Hematopoietic multipotent progenitor cell treated with erythropoietin and hydrocortisone succinate and interleukin-3 and kit ligand, for 8 days (in vitro differentiated cells): ENCODE measurements at regions not wholly inside any gene's neighbourhood (a gene's known extent, or its start where the extent isn't known, plus 50 kb on each side); places are given as distances from the start of the nearest gene placed in this dataset.
"Not testable (repeated sequence)": the region's sequence is repeated elsewhere in the genome, so short reads cannot be mapped to it uniquely, and the experiment has no call there.

ENCODE experiments used
- DNase-seq: peaks from one replicate; pipeline ENCODE4 v3.0.0-alpha.2; 2015

DNA sequence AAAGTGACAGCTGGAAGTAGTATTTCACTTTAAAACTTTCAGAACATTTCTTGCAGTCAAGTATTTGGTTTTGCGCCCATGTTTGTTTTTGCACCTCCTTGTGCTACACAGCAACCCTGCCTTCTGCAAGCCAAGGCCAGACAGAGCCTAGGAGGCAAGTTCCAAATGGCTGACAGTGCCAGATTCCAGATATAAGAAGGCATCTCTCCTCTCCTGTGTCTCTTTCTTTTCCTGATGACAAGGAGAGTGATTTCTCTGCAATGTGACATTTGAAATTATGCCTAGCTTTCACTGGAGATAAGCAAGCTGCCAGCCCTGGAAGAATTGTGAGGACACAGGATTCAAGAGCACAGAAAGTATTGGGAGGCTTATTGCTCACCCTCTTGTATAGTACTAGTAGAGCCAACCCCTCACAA, 149.1 kb upstream of the TENT5A start:
- DNase-seq, result no peak

DNA sequence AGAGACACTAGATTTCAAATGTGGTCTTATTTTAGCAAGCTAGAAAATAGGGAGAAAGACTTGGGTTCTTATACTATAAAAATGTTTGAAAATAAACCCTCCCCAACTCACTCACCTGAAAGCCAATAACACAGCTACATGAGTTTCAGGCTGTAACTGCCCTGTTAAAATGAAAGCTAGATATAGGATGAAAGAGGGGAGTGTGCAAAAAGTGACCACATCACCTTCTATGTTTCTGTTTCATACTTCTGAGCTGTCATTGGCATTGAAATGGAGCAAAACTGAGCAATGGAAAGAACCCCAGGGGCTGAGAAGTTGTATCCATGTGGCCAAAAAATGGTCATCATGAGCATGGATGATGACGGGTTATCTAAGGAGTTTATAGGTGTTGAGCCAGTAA, 148.1 kb upstream of the TENT5A start:
- DNase-seq, result no peak

DNA sequence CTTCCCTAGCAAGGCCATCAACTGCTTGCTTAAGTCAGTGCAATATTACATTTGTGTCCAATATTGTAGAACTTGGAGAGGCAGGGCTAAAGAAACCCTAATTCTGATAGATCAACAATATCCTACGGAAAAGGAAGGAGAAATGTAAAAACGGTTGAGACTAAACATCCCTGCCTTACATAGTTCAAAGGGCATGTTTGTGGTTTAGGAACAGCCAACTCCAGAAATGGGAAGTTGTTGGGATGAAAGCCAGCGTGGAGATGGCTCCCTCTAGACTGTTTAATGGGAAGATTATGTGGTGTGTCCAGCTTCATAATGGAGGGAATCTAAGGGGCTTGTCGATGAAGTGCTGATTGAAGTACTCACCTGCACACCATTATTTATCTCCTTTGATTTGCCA, 145.3 kb upstream of the TENT5A start:
- no peak for DNase-seq

DNA sequence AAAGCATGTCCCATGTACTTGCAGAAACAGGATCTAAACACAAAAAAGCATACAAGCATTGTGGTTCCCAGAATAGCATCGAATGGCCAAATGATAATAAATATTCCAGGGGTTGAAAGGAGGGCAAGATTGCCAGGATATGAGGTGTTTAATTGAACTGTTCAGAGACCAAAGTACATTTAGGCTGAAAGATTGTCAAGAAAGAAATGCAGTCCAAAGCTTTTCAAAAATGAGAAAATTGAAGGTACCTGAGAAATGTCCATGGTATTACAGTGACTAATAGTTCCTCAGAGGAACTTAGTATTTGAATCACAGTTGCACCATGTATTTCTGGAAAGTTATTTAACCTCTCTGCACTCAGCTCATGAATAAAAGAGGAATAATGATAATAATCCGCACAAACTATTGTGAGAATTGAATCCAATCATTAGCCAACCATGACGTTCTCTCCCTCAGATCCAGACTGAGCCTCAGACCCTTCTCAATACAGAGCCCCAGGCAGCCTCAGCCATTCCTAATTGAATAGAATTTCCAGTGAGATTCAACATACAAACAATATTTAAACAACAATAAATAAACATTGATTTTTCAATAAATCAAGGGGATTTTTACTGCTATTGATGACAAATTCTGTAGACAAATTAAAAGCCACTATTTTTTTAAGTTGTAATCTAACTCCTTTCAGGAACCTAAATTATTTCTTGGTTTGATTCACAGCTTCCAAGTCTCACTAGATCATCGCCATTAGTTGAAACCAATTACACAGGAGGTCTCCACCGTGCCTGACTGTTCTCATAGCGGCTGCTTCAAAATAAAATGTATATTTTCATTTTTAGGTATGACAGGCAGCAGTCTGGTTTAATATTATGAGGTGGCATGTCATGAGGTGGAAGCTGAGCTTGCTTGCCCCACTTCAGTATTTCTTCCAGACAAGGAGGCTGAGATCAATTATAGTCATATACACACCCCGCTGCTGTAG, 144.3 kb upstream of the TENT5A start:
- no peak for DNase-seq

DNA sequence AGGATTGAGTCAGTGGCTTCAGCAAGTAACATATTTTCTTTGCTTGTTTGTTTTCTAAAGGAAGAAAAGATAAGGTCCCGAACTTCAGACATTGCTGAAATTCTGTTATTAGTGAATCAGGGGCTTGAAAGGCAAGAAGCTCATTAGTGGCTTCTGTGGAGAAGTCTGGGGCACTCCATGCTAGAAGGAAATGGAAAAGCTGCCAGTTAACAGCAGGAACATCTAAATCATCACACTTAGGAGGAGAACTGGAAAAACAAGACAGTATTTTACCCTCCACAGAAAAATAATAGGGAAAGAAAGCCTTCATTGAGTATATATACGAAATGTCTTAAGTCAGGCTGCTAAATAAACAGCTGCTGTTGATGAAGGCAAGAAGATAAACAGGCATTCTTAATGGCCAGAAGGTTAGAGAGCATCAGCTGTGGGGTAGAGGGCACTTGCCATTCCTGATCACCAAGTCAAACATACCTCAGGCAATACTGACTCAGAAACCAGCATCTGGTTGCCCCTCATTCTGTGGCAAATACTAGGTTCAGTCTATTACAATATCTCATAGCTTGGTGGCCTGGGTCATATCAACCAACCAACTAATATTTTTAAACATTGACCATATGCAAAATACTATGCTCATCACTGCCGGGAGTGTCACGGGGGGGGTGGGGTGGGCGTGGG, 143.2 kb upstream of the TENT5A start:
- DNase-seq, result no peak

DNA sequence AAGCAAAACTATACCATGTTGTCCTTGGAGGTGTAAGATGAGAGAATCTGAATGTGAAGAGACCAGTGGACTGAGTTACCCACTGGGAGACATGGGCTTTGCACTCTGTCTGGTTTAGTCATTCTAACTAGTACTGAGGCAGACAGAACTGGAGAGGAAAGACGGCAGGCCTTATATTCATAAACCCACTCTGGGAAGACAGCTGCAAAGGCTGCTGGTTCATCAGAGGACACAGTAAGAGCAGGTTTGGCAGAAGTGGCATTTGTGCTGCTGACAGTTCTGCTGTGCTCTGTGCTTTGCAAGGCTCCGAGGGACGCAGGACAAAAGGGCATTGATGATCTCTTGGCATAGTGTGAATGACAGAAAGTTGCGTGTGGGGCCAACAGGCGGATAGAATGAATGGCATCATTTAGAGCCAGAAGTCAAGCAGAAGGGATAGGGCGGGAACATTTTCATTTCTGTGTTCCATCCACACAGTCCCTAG, 142.3 kb upstream of the TENT5A start:
- no peak for DNase-seq

DNA sequence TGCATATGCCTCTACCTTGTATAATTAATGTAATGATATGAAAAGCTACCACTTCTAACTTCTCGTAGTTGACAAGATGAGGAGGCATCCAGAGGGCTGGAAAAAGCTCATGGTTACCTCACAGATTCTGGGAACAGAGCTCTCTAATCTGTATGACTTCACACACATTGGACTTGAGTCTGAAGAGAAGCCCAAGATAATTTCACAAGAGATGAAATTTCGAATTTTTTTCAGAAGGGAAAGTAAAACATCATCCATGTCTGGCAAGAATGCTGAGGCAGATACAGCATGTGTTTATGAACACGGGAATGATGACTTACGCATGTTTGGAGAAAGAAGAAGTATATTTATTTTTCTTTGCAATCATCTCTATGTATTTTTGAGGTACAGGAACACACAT, 141.8 kb upstream of the TENT5A start:
- DNase-seq, result no peak

DNA sequence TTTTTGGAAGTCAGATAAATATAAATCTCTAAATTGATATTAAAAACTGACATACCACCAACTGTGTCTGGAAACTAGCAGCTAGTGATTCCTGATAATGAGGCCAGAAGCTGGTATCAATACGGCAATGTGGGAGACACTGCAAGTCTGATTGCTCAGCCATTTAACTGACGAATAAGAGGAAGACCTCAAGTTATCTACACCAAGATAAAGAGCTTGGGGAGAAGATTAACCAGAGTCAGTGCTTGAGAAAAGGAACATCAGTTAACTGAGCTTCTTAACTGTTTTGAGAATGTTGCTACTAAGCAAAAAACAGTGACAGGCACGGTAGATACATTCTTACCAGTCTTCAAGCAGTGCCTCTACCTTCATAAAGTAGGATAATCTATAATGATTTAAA, 140.4 kb upstream of the TENT5A start:
- DNase-seq, result peak; percentile 54

DNA sequence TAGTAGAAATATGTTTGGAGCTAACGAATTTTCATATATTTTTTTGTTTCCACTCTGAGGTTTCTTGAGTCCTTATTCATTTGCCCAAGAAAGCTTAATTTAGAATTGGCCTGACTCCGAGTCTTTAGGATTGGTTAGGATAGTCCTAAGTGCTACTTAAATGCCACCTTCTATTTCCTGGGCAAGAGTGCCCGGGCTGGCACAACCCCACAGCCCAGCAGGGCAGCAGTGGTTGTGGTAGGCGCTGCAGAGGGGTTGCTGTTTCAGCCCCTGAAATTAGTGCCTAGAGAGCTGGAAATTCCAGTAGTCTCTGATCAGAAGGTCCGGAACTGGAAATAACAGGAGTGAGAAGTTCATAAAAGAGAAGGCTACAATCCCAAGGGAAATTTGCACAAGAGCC, 139.4 kb upstream of the TENT5A start:
- DNase-seq, result no peak

DNA sequence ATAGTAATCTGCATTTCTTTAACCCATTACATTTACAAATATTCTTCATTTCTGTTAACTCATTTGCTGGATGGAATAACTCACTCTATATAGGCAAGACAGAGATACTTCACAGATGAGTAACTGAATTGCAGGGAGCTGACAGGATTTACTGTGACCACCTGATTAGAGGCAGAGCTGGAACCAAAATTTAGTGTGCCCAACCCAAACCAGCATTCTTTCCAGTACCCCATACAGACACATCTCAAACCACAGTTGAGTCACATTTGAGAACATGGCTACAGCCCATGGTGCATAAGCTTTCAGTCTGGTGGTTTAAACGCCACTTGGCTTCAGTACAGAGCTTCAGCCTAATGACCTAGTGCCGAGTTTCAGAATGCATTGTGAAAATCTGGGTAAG, 138.4 kb upstream of the TENT5A start:
- no peak for DNase-seq

DNA sequence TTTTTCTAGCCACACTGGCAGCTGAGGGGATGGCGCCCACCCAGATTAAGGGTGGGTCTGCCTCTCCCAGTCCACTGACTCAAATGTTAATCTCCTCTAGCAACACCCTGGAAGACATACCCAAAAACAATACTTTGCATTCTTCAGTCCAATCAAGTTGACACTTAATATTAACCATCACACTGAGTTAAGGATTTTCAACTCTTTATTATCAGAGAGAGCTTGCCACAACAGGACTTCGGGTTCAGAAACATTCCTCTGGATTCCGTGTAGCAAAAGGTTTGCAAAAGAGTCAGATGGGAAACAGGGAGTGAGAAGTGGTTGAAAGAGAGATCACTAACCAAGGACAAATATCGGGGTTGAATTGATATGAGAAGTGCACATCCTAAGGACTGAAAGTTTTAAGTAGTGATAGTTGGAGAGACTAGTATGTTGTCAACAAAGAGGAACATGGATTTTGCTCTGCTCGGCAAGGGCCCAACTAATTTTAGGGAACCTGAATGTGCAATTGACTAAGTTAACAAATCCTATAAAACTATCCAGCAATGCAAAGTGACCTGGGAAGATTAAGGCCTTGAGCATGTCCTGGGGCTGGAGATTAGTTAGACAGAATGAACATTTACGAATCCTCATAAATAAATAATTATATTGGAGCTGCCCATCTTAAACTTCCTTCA, 137.0 kb upstream of the TENT5A start:
- DNase-seq, result no peak

DNA sequence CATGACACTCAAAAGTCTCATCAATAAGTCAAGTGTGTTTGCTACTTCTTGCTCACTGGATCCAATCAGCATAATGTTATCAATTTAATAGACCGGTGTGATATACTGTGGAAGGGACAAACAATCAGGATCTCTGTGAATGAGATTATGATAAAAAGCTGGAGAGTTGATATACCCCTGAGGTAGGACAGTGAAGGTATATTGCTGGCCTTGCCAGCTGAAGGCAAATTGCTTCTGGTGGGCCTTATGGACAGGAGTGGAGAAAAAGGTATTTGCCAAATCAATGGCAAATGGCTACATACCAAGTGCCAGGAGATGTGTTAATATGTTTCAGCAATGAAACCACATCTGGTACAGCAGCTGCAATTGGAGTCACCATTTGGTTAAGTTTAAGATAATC, 134.4 kb upstream of the TENT5A start:
- DNase-seq, result not testable (repeated sequence)

DNA sequence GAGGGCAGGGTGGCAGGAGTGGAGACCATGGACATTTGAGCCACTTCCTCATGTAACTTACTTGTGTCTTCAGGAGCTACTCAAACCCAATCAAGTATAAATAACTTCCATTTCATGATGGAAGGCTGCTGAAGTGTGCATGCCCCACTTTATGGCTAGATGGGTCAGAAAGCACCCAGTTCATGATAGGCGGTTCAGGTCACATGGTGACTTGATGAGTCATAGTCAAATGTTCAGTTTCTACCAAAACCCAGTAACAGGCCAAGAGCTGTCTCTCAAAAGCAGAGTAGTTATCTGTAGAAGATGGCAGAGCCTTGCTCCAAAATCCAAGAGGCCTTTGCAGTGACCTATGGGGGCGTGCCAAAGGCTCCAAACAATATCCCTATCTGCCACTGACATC, 133.7 kb upstream of the TENT5A start:
- no peak for DNase-seq

DNA sequence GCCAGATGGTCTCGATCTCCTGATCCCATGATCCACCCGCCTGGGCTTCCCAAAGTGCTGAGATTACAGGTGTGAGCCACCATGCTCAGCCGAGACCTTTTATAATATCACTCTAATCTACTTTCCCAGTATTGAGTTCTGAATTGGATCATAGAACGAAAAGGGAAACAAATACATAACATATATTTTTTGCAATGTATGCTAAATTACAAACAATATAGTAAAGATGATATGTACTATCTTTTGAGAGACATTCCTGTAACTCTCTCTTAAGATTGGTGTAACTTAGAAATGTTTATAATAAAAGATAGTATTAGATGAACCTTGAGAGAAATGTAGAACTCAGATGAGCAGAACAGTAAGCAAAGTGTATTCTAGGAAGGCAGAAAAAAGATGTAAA, 129.2 kb upstream of the TENT5A start:
- no peak for DNase-seq

DNA sequence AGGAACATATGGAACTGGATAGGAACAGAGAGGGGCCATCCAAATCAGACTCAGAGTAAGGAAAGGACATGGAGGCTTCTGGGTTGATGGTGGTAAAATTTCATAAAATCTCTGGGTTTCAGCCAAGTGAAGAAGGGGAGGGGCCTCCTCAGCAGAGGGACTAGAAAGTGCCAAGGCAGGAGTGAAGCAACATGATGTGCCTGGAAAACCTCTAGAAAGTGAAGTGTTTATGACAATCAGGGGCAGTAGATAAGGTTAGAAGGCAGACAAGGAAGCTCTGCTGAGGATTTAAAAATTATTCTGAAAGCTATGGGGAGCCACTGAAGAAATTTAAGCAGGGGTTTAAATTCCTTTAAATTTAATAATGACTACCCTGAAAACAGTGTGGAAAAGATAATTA, 126.0 kb upstream of the TENT5A start:
- no peak for DNase-seq

DNA sequence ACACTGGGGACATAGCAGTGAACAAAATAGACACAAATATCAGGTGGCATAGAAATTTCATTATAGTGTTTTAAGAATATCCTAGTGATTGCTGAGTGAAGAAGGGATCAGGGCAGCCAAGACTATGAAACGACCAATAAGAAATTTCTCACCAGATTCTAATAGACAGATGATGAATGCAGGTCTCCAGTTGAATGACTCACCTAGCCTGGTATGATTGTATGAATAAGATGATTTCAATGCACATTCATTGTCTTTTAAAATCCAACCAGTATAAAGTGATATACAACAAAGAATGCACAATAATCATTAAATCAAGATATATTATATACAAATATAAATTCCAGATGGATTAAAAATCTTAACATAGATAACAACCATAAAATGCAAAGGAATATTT, 124.5 kb upstream of the TENT5A start:
- DNase-seq, result no peak

DNA sequence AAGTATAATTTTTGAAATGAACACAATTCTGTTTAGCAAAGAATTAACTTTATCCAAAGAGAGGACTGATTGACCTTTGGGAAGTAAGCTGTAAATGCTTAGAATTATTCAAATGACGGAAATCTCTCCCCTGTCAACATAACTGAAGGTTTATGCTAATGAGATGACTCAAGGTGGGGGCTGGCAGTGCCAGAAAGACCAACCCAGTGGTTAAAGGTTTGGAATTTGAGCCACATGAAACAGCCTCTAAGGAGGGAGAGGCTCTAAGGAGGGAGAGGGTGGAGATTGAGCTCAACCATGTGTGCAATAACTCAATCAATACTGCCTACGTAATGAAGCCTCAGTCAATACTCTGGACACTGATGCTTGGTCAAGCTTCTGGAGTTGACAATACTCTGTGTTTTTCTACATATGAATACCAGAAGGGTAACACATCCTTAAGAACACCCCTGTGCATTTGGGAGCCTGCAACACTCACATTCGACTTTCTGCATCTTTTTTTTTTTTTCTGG, 123.4 kb upstream of the TENT5A start:
- no peak for DNase-seq

DNA sequence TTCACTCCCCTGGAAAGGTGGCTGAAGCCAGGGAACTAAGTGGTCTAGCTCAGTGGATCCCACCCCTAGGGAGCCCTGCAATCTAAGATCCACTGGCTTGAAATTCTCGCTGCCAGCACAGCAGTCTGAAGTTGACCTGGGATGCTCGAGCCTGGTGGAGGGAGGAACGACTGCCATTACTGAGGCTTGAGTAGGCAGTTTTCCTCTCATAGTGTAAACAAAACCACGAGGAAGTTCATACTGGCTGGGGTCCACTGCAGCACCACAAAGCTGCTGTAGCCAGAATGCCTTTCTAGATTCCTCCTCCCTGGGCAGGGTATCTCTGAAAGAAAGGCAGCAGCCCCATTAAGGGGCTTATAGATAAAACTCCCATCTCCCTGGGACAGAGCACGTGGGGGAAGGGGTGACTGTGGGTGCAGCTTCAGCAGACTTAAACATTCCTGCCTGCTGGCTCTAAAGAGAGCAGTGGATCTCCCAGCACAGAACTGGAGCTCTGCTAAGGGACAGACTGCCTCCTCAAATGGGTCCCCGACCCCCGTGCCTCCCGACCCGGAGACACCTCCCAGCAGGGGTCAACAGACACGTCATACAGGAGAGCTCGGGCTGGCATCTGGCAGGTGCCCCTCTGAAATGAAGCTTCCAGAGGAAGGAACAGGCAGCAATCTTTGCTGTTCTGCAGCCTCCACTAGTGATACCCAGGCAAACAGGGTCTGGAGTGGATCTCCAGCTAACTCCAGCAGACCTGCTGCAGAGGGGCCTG, 117.4 kb upstream of the TENT5A start:
- DNase-seq, result not testable (repeated sequence)

DNA sequence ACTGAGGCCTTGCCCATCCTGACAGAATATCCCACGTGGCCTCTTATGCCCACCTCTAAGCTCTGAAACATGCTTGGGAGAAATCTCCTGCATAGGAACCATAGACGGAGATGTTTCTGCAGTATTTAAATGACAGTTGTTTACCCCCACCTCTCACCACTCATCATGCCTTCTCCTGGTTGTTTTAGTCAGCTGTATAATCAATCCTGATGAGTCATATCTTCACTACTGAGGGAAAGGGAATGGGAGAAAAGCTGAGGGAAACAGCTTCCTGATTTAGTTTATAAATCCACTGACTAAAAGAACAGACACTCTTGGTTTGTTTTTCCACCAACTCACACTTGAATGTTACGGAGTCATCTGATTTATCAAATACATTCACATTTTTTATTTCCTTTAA, 113.2 kb upstream of the TENT5A start:
- no peak for DNase-seq

DNA sequence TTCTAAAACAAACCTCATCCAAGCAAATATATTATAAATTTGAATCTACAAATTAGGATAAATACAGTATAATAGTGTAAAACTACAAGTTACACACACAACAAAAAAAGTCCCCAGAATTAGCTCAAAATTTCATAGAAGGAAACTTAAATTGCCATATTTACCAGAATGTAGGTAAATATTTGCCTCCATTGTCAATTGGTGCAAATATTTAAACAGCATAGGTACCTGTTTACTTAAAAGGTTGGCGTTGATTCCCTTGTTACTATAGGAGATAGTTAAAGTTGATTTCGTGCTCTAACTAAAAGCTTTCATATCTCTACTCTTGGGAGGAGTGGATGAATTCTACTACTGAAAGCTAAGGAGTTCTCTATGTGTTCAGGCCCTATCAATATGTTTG, 111.6 kb upstream of the TENT5A start:
- no peak for DNase-seq

DNA sequence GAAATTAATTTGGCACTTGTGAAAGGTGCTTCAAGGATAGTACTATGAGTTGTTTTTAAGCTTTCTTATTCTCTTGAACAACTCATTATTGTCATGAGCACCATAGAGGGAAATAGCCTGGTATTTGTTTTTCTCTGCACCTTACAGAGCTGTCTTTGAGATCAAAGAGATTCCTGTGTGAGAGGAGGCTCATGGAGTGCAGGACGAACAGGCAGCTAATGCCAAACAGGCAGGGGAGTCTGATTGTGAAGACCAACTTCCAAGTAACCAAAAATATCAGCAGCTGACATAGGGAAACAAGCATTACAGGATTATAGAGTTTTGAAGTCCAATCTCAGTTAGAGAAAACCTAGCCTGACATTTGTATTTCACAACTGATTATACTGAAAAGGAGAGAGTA, 110.6 kb upstream of the TENT5A start:
- DNase-seq, result no peak

DNA sequence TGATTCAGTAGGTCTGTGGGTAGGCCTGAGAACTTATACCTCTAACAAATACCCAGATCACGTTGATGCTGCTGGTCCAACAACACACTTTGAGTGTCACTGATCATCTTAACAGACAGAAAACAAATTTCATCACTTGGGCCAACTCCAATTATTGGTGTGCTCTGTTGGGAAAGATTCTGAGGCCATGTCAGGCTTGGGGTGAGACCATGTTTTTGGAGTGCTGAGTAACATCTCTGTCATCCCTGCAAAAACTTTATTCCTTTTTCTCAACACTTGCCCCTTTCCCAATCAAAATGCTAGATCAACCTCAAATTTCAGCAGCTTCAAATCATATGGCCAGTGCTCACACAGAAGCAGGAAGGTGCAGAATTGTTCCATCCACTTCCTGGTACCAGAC, 108.8 kb upstream of the TENT5A start:
- no peak for DNase-seq

DNA sequence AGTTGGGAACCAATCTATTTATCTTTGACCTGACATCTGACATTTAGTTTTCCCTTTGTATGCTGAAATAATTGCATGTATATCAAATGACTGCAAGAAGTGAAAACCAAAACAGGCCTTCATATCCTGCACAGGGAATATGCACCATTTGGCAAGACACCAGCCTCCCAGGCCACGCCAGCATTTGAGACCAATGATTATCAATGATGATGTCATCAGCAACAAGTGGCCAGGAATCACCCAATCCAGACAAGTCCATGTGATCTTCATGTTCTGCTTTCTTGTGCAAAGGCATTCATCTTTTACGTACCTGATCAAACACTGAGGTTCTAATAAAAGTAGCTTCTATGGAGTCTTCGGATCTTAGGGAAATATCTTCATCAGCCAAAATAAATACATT, 107.4 kb upstream of the TENT5A start:
- no peak for DNase-seq
